Trophoblast cell (in vitro differentiated cells and primary cell): ENCODE measurements at regions not wholly inside any gene's neighbourhood (a gene's known extent, or its start where the extent isn't known, plus 50 kb on each side); places are given as distances from the start of the nearest gene placed in this dataset.
A peak's percentile ranks its signal among the peaks of the same experiment; 100 is the strongest.

Experiments used
- DNase-seq, 2 donors: peaks; one replicate each; pipeline ENCODE4 v3.0.0-alpha.2; 2016
- H2AFZ ChIP-seq: 2 replicates; pipeline ENCODE4 v1.6.1; 2013; ENCODE audit warnings: low read length, moderate library complexity, mild to moderate bottlenecking; ENCODE audit not compliant: insufficient read depth, poor library complexity
- H2AK5ac ChIP-seq: 2 replicates; pipeline ENCODE4 v1.6.1; 2013; ENCODE audit warnings: mild to moderate bottlenecking, low read length
- H2BK120ac ChIP-seq: 2 replicates; pipeline ENCODE4 v1.6.1; 2013; ENCODE audit warnings: low read length, mild to moderate bottlenecking, moderate library complexity; ENCODE audit not compliant: insufficient read depth, poor library complexity
- H2BK12ac ChIP-seq: 2 replicates; pipeline ENCODE4 v1.6.1; 2013; ENCODE audit warnings: mild to moderate bottlenecking, low read length, moderate library complexity
- H2BK5ac ChIP-seq: 2 replicates; pipeline ENCODE4 v1.6.1; 2013; ENCODE audit warnings: low read length, low read depth, moderate library complexity, mild to moderate bottlenecking; ENCODE audit not compliant: poor library complexity
- H3K14ac ChIP-seq: 2 replicates; pipeline ENCODE4 v1.6.1; 2013; ENCODE audit warnings: mild to moderate bottlenecking, low read length
- H3K18ac ChIP-seq: 2 replicates; pipeline ENCODE4 v1.6.1; 2013; ENCODE audit warnings: mild to moderate bottlenecking, low read length
- H3K23ac ChIP-seq: 2 replicates; pipeline ENCODE4 v1.6.1; 2013; ENCODE audit warnings: low read length
- H3K27ac ChIP-seq: 2 replicates; pipeline ENCODE4 v1.5.1; 2013; ENCODE audit warnings: low read depth, mild to moderate bottlenecking, inconsistent platforms, low read length, moderate library complexity
- H3K27me3 ChIP-seq: 2 replicates; pipeline ENCODE4 v1.6.1; 2013; ENCODE audit warnings: inconsistent platforms, mild to moderate bottlenecking, low read length, moderate library complexity; ENCODE audit not compliant: insufficient read depth
- H3K36me3 ChIP-seq, 2 experiments: 1 replicate in 1 of 2; 2 replicates in 1 of 2; pipeline ENCODE4 v1.6.1; 2013; ENCODE audit warnings: low read length in 2 of 2, mild to moderate bottlenecking in 2 of 2, moderate library complexity in 1 of 2; ENCODE audit not compliant: insufficient read depth in 2 of 2, control insufficient read depth in 1 of 2
- H3K4ac ChIP-seq: 2 replicates; pipeline ENCODE4 v1.6.1; 2013; ENCODE audit warnings: low read depth, mild to moderate bottlenecking, low read length, moderate library complexity
- H3K4me1 ChIP-seq, 2 experiments: 1 replicate in 1 of 2; 2 replicates in 1 of 2; pipeline ENCODE4 v1.6.1; 2013; ENCODE audit warnings: low read length in 2 of 2, mild to moderate bottlenecking in 2 of 2, moderate library complexity in 1 of 2; ENCODE audit not compliant: insufficient read depth in 2 of 2, control insufficient read depth in 1 of 2
- H3K4me2 ChIP-seq: 2 replicates; pipeline ENCODE4 v1.6.1; 2013; ENCODE audit warnings: inconsistent platforms, mild to moderate bottlenecking, low read length, moderate library complexity
- H3K4me3 ChIP-seq: 2 replicates; pipeline ENCODE4 v1.5.1; 2013; ENCODE audit warnings: mild to moderate bottlenecking, low read depth, low read length, inconsistent platforms
- H3K79me1 ChIP-seq: one replicate; pipeline ENCODE4 v1.6.1; 2013; ENCODE audit warnings: low read length
- H3K79me2 ChIP-seq: 2 replicates; pipeline ENCODE4 v1.6.1; 2013; ENCODE audit warnings: low read length, mild to moderate bottlenecking; ENCODE audit not compliant: control insufficient read depth, insufficient read depth, poor library complexity
- H3K9ac ChIP-seq: 2 replicates; pipeline ENCODE4 v1.6.1; 2013; ENCODE audit warnings: mild to moderate bottlenecking, low read length
- H3K9me3 ChIP-seq: 2 replicates; pipeline ENCODE4 v1.6.1; 2013; ENCODE audit warnings: low read depth, mild to moderate bottlenecking, control low read depth, inconsistent platforms, low read length; ENCODE audit not compliant: insufficient read depth
- H4K12ac ChIP-seq: 2 replicates; pipeline ENCODE4 v1.6.1; 2013; ENCODE audit warnings: low read depth, mild to moderate bottlenecking, low read length, moderate library complexity
- H4K8ac ChIP-seq: 2 replicates; pipeline ENCODE4 v1.6.1; 2013; ENCODE audit warnings: low read depth, mild to moderate bottlenecking, low read length, moderate library complexity
- H4K91ac ChIP-seq: one replicate; pipeline ENCODE4 v1.6.1; 2013; ENCODE audit warnings: low read depth, mild to moderate bottlenecking, low read length, moderate library complexity
- WGBS: extraction: QIAGEN DNeasy Blood & Tissue Kit; methylation state at CpG from one replicate; pipeline ENCODE4 v1.1.7; 2013; ENCODE audit warnings: missing lambda C conversion rate; ENCODE audit not compliant: insufficient read length, insufficient coverage; ENCODE audit errors: extremely low coverage; 5-methylcytosine and 5-hydroxymethylcytosine counted together

DNA sequence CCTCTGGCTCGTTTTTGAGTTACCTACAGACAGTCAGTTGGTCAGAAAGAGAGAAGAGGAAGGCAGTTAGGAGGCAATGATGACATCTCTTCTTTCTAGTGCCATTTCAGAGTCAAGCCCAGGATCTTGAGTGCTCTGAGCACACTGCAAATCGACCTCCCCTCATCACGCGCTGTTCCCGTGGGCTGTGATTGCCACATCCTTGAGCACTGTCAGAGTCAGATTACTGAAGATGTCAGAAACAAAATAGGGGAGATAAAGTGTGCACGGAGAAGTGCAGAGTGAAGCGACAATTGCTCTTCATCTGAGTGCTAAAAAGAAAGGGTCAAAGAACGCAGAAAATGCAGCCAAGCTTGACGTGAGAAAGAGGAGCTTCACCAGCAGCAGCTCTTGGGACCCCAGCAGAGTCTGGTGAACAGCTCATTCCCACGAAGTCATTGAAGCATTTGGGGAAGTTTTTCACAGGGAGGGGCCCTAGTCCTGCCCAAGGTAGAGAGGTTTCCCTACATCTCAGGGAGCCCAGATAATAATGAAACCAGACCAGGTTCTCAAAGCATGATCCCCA lies 661.7 kb upstream of the AUTS2 start:
- Histone ChIP-seq H2AFZ (no peak overlapping the region), H3K79me2 (no peaks in the 10 kb centered on the region), H3K4me3 (no peak overlapping the region), H4K91ac (no peak overlapping the region), H3K14ac (no peak overlapping the region), H3K27me3 (no peaks in the 10 kb centered on the region), H2AK5ac (no peak overlapping the region), H3K18ac (no peak overlapping the region), H4K8ac (no peak overlapping the region), H3K79me1 (no peaks in the 10 kb centered on the region), H3K9me3 (peaks cover 2% of the 10 kb centered on the region), H4K12ac (no peak overlapping the region), H2BK5ac (no peak overlapping the region), H3K4me1 (no peaks in the 10 kb centered on the region), H2BK12ac (no peak overlapping the region), H3K36me3 (no peaks in the 10 kb centered on the region), H3K9ac (no peak overlapping the region), H2BK120ac (no peak overlapping the region), H3K4me2 (no peak overlapping the region), H3K4ac (no peak overlapping the region), H3K27ac (no peak overlapping the region), H3K23ac (no peak overlapping the region)
- DNase-seq: no peak
- WGBS: no CpG with 5 or more reads among the region's 10 CpGs

DNA sequence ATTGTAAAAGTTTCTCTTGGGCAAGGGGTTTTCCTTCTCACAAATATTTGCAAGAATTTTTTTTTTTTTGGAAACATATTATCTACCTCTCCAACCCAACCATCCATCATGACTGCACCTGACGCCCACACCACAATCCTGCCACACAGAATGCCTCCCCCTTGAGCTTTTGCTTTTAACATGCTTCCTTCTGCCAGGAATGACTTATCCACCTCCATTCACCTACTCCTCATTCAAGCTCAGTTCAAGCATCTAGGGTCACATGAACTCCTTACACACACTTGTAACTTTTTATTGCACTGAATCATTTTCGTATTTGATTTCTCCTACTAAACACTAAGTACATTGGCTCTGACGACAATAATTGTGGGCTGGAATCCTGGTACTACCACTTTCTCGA lies 660.1 kb upstream of the AUTS2 start:
- Histone ChIP-seq H2BK12ac (no peak overlapping the region), H3K9me3 (peaks cover 2% of the 10 kb centered on the region), H2AFZ (no peak overlapping the region), H2BK120ac (no peak overlapping the region), H3K27ac (no peak overlapping the region), H3K9ac (no peak overlapping the region), H3K4me1 (no peaks in the 10 kb centered on the region), H3K27me3 (no peaks in the 10 kb centered on the region), H3K18ac (no peak overlapping the region), H3K14ac (no peak overlapping the region), H2AK5ac (no peak overlapping the region), H4K12ac (no peak overlapping the region), H3K23ac (no peak overlapping the region), H4K91ac (no peak overlapping the region), H3K4ac (no peak overlapping the region), H4K8ac (no peak overlapping the region), H3K4me3 (no peak overlapping the region), H2BK5ac (no peak overlapping the region), H3K36me3 (no peaks in the 10 kb centered on the region), H3K79me1 (no peaks in the 10 kb centered on the region), H3K79me2 (no peaks in the 10 kb centered on the region), H3K4me2 (no peak overlapping the region)
- no CpG with 5 or more reads among the region's 4 CpGs for WGBS
- no peak for DNase-seq

DNA sequence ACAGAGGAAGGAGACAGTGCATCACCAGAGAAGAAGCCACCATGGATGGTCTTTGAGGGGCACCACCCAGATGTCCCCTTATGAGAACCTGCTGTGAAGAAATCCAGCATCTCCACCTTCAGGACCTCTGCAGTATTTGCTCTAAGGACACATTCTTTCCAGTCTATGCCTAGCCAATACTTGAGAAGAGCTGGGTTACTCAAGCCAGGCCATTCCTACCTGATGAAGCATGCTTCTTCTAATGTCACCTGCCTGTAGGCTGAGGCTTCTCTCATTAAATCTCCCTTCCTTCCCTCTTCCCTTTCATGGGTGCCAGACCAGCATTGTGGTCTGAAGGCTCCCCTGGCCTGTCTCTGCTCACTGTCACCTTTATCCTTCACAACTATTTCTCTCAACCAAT lies 654.5 kb upstream of the AUTS2 start:
- H3K9me3 ChIP-seq: peaks cover 1% of the 10 kb centered on the region
- no peak overlapping the region for H2BK5ac ChIP-seq
- H2BK12ac ChIP-seq: no peak overlapping the region
- peak; percentile 10 to 39 for DNase-seq
- no peaks in the 10 kb centered on the region for H3K79me2 ChIP-seq
- H3K9ac ChIP-seq: no peak overlapping the region
- H3K18ac ChIP-seq: no peak overlapping the region
- no peaks in the 10 kb centered on the region for H3K79me1 ChIP-seq
- H4K91ac ChIP-seq: no peak overlapping the region
- H3K4me2 ChIP-seq: no peak overlapping the region
- H3K14ac ChIP-seq: no peak overlapping the region
- no peak overlapping the region for H2AFZ ChIP-seq
- H3K36me3 ChIP-seq: no peaks in the 10 kb centered on the region
- no peak overlapping the region for H3K4me3 ChIP-seq
- H3K4me1 ChIP-seq: no peaks in the 10 kb centered on the region
- H4K12ac ChIP-seq: no peak overlapping the region
- H3K23ac ChIP-seq: no peak overlapping the region
- no peaks in the 10 kb centered on the region for H3K27me3 ChIP-seq
- no peak overlapping the region for H3K27ac ChIP-seq
- H2BK120ac ChIP-seq: no peak overlapping the region
- no peak overlapping the region for H2AK5ac ChIP-seq
- H3K4ac ChIP-seq: no peak overlapping the region
- no peak overlapping the region for H4K8ac ChIP-seq

DNA sequence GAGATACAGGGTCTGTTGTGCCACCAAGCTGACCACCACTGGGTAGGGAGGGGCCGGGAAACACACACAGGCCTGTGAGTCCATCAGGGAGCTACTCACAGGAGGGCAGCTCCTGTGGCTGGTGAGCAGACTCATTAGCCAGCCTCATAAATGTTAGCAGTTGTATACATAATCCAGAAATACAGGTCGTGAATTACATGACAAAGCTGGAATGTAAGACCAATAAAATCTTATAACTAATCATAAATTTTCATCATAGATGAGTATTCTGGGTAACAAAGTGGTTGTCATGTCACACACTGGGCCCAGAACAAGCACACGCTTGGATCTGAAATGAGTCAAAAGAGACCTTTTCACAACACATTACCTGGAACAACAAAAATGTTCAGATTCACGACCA lies 642.6 kb upstream of the AUTS2 start:
- no peak overlapping the region for H3K9ac ChIP-seq
- no peak overlapping the region for H4K91ac ChIP-seq
- no peak overlapping the region for H3K4me2 ChIP-seq
- H3K9me3 ChIP-seq: no peaks in the 10 kb centered on the region
- no peaks in the 10 kb centered on the region for H3K27me3 ChIP-seq
- H3K4ac ChIP-seq: no peak overlapping the region
- no peak overlapping the region for H3K27ac ChIP-seq
- H2BK12ac ChIP-seq: no peak overlapping the region
- DNase-seq: no peak
- H4K12ac ChIP-seq: no peak overlapping the region
- no peaks in the 10 kb centered on the region for H3K79me1 ChIP-seq
- no peak overlapping the region for H3K18ac ChIP-seq
- no peaks in the 10 kb centered on the region for H3K79me2 ChIP-seq
- H4K8ac ChIP-seq: no peak overlapping the region
- no peak overlapping the region for H2BK5ac ChIP-seq
- H2AFZ ChIP-seq: no peak overlapping the region
- no peak overlapping the region for H2AK5ac ChIP-seq
- H3K36me3 ChIP-seq: no peaks in the 10 kb centered on the region
- no peaks in the 10 kb centered on the region for H3K4me1 ChIP-seq
- H3K4me3 ChIP-seq: no peak overlapping the region
- H3K14ac ChIP-seq: no peak overlapping the region
- no peak overlapping the region for H3K23ac ChIP-seq
- H2BK120ac ChIP-seq: no peak overlapping the region
- no CpG with 5 or more reads among the region's 4 CpGs for WGBS
